HG02885 (cell line): ENCODE measurements at regions not wholly inside any gene's neighbourhood (a gene's known extent, or its start where the extent isn't known, plus 50 kb on each side); places are given as distances from the start of the nearest gene placed in this dataset.

Source experiments
- ATAC-seq: cut with Tn5 transposase; IDR thresholded peaks from one replicate; pipeline ENCODE4 v1.9.1; 2021; ENCODE audit warnings: mild to moderate bottlenecking; ENCODE audit not compliant: unreplicated experiment, poor library complexity

DNA sequence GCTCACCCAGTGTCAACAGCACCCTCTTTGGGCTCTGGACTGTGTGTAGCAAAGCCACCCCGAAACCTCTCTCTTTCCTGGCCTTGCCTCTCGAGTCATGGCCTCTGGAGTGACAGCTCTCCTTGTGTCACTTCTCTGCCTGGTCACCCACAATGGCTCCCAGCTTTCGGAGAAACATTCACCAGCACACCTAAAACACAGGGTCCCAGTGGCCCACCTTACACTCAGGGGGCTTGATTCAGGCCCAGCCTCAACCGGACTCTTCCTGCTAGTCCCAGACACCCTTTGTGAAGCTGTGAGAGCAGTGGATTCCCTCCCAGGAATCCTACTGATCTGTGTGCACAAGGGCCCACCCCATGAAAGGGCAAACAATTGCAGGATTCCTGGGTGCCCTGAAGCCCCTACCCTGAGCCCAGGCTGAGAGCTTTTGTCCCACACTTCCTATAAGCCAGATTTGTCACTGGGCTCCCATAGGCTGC, 137.2 kb upstream of the HAAO start:
- ATAC-seq = no peak

DNA sequence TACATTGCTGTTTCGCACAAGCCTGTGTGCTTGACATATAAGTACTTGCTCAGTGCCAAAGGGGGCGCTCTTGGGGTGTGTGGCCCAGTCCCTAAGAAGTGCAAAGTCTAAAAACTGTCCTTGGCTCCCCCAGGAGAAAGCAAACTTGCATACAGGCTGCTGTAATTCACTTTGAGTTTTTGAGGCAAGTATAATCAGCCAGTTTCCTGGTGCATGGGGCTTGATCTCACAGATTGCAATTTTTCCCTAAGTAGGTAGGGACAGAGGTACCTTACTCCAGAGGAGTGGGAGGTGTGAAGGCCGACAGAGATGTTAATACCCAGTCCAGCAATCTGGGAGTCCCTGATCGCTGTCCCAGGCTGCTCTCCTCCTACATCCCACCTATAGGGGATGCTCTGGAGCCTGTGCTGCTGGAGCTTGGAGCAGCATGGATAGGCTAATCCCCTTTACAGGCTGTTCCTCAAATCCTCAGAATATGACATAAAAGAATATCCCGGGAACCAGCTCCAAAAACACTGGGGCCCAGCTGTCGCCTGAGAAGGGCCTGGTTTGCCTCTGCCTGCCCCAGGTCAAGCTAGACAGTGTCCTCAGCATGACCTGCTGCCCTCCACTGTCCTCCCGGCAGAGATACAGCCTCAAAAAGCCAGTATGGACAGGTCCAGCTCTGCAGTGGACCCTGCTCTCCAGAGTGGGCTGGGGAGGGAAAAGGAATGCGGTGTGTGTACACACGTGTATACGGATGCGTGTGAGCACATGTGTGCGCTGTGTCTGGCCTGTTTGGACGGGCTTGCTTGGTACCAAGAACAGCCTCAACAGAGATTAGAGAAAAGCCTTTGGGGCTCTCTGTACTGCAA, 136.5 kb upstream of the HAAO start:
- ATAC-seq = no peak

DNA sequence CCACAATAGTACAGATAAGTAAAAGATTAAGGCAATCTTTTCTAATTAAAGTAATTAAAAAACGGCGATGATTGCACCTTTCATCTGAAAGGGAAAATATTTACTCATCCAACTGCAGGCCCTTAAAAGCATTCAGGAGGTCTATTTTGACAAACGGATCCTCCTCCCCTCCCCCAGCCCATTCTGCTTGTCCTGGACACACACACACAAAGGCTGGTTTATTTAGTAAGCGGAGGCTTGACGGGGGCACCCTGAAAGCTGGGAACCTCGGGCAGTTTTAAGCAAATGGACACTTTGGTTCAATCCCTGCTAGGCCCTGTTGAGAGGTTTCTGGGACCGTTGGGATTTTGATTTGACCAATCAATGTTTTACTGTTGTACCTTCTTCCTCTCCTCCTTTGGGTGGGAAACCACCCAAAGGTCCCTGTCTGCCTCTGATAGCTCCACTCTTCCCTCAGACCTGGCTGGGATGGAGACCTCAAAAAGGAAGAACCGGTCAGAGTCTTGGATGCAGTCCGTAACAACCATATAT, 135.8 kb upstream of the HAAO start:
- no peak for ATAC-seq

DNA sequence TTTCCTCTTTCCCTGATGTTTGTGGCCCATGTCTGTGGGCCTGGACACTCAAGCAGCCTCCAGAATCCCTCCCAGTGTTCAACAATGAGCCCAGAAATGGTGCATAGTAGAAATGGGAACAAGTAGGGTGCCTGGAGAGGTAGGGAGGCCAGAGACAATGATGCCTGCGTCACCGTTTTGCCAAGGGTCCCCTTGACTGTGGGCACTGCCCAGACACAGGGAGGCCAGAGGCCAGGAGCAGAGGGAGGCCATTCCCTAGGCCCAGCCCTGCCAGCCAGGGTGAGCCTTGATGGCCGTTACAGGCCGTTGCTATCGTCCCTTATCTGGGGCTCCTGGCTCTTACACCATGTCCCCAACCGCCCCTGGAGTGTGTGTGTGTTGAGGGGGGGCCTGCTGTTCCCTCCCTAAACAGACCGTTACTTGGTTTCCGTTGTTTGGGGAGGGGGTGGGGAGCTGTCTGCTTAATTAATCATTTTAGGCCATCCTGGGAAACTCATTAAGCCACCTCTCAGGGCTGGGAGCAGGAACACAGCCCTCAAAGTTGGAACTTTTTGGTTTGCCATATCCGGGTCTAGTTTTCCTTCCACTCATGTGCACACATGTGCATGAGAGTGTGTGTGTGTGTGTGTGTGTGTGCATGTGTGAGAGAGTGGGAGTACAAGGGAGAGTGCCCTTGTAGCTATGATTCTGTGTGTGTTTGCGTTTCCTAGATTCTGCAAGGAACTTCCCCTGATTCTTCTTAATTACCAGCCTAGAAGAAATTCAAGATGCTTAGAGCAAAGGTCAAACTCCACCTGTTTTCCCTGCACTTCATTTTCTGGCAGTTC, 135.2 kb upstream of the HAAO start:
- ATAC-seq = no peak

DNA sequence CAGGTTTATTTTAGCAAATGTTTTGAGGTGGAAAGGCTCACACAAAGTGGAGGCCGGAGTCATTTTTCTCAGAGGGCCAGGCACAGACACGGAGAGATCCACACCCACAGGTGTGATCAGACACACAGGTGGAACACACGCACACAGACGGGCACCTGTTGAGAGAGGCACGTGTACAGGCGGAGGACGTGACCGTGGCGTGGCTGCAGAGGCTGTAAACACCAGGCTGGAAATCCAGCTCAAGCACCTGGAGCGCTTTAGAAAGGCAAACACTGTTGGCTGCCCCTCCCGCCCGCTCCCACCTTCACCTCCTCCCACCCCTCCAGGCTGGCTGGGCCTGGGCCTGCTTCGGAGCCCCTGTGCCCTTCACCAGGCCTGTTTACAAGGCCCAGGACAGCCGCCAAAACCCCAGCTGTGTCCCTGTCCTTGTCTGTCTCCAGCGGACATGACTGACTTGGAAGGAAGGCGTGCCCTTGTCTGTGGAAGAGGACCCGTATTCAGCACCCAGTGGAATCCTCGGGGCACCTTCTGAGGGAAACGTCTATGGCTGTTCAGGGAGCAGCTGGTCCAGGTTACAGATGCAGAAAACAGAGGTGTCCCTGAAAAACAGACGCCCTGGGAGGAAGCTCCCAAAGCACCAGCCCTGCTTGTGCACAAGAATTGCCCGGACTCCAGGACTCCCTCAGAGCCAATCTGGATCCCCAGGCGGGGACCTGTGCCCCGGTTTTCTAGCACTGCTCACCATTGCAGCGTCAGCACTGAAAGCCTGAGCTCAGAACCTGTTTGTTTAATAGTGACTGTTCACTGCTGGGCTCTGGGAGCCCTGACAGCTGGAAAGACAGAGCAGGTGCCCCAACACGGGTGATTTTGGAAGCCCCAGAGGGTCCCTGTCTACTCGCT, 134.3 kb upstream of the HAAO start:
- no peak for ATAC-seq

DNA sequence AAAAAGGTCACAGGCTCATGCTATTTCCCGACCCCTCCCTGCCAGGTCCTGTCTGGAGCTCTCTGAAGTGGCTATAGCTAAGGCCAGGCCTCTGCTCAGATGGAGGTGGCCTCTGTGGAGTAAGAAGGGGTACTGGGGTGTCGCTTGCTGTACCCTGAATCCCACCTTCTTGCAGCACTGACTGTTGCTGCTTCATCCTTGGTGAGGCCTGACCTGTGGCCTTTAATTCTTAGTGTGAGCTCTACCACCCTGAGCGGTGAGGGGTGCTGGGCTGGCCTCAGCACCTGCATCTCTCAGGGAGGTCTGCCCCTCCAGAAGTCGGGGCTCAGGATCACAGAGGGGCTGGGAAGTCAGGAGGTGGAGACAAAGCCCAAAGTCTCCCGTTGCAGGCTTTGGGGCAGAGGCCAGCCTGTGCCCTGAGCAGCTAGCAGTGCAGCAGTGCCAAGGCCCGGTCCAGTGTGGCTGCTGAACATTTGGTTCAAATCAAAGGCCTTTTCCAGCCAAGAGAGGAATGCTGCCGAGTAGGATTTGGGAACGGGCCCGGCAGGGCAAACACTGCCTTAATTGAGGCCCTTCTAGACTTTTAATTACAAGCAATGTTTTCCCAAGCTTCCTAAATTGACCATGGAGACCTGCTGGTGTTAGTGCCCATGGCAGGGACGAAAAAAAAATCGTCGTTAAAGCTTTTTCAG, 133.5 kb upstream of the HAAO start:
- no peak for ATAC-seq

DNA sequence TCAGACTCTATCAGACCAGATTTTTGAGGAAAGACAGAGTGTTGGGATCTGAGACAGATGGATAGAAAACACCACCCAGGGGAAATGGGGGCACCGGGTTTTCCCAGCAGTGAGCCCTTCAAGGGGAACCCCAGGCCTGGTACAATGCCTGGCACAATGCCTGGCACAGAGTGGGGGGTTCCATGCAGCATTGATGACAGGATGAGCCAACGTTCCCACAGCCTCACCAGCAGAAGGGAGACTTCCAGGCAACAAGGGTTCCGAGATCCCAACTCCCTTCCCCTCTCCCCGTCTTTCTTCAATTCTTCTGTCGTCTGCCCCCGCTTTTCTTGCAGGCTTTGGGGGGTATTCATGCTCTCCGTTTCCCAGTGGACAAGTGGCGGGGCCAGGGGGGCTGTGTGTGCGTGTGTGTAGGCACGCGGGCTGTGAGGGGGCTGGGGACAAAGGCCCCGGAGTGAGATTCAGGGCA, 132.1 kb upstream of the HAAO start:
- ATAC-seq = no peak

DNA sequence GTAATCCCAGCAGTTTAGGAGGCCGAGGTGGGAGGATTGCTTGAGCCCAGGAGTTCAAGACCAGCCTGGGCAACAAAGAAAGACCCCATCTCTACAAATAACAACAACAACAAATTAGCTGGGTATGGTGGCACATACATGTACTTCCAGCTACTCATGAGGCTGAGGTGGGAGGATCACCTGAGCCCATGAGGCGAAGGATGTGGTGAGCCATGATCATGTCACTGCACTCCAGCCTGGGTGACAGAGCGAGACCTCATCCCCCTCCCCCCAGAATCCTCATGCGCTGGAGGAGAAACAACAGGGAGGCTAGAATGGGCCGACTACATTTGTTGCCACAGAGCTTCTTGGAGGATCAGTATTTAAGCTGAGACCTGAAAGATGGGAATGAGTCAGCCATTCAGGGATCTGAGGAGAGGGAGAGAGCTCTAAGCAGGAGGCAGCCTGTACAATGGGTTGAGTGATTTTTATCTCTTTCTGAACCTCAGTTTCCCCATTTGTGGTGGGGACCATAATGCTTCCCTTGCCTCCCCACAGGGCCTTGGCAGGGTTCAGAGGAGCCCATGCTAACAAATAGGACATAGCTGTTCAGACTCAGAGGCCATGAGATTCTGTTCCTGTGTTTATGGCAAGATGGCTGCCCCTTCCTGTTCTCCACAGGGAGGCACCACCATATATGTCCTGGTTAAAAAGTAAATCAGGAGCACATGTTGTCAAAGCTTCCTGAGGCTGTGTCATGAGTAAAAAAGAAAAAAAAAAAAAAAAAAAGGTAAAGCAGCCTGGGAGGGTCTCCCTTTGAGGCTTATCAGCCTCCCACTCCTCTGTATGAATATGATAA, 131.4 kb upstream of the HAAO start:
- ATAC-seq = no peak

DNA sequence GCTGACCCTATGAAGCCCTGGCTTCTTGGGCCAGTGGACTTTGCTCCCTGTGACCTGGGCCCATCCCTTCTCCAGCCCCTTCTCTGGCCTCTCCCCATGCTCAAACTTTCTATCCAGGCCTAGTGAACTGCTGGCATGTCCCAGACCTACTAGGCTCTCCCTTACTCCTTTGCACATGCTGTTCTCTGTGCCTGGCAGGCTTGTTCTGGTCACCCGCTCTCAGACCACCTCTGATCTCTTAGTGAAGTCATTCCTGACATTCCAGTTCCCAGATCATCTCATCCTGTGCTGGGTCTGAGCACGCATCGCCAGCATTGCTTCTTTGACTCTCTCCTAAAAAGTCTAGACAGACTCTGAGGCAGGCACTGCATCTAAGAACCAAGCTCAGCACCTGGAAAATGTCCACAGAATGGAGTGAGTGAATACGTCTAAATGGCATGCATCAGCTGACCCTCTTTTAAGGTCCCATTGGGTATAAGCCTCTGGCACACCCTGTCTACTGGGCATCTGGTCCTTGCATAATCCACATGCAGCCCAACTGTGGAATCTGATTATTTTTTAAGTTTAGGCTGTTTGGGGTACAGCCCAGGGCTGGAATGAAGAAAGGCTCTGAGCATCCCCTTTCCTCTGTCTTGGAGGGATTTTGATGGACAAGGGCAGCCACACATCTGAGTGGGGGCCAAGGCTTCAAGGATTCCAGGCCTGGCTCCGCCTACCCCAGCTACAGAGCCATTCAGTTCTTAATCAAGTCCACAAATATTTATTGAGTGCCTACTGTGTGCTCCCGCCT, 130.6 kb upstream of the HAAO start:
- no peak for ATAC-seq

DNA sequence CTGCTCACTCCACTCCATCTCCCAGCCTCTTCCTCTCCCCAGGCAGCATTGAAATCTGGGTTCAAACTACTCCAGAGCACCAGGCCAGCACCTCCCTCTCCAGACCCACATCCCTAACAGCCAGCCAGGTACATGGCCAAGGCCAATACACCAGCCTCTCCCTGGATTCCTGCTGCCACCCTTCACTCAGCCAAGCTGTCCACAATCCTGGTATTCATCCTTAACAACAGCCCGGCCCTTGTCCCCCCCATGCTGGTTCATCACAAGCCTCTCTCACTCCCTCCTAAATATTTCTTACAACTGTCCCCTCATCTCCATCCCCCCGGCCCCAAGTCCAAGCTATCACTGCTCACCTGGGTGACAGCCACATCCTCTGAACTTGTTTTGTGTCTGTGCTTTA, 129.9 kb upstream of the HAAO start:
- no peak for ATAC-seq

DNA sequence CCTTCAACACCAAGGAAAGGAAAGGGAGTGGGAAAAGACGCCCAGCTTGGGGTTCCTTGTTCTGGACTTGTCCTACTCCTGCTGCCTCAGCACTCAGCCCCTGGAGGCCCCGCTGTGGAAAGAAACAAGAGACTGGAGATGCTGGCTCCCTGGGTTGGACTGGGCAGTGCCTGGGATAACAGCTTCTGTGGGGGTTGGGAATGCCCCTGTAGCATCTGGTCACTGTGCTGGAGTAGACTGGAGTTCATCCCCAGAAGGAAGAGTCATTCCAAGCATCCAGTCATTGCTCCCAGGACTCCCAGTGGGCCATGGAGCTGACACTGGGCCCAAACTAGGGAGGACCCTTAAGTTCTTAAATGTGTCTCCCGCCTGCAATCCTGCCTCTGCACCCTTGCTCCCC, 129.3 kb upstream of the HAAO start:
- no peak for ATAC-seq

DNA sequence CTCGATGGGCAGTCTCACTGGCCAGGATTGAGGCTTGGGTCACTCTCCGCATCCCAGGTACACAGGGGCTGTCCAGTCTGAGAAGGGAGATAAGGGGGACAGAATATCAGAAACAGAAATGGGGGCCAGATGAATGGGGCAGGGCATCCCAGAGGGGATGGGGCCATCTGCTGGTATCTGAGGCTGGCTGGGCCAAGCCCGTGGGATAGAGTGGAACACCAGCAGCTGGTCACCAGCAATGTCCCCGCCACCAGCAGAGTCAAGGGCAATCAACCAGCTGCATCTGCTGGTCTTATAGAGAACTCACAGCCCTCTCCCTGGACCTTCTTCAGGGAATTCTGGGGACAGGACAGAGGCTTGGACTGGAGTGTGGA, 128.8 kb upstream of the HAAO start:
- no peak for ATAC-seq

DNA sequence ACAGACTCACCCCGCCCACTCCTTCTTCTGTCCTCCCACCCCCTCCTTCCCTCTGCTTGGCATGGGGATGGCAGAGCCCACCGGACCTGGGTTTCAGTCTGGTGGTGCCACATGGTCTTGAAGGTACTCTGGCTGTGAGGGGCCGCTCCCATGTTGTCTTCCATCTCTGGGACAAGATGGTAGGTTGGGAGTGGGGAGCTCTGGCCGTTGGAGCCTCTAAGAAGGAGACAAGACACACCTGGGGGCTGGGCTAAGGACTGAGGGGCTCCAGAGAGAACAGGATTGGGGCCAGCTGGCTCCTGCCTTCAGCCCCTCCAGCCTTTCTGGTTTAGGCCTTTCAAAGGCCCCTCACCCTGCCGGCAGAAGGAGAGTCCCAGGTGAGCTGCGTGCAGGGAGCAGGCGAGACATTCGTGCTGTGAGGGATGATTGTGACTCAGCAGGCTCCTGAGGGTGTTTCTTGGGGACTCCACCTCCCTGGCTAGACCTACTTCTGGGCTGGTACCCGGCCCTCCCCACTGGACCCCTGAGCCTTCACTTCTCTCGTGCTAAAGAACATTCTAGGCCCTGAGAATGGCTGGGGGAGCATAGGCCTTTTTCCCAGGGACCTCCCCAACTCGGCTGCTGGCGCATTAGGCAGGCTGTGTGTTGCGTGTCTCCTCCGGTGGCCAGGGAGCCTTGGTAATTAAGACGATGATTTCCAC, 128.2 kb upstream of the HAAO start:
- ATAC-seq = no peak

DNA sequence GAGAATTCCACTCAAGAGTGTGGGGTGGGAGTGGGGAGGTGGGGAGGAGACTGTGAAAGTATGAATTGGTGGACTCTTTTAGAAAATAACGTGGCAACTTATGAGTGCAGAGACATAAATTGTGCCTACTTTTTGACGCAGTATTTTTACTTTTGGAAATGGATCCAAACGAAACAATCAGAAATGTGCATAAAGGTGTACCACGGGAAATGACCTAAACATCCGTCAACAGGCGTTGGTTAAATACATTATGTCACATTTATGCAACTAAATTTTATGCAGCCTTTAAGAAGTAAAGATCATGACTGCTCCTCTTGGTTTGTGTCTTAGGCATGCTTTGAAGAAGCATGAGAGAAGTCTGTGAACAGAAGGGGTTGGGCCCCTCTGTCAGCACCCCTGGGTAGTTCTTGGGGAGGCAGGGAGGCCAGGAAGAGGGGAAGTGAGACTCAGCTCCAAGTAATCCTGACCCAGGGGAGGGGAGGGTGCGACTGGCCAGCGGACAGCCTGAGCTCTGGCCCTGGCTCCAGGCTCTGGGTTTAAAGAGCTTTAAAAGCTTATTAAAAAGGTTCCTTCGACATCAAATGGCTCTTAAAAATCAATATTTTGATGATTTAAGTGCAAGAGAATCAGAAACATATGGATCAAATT, 126.4 kb upstream of the HAAO start:
- no peak for ATAC-seq

DNA sequence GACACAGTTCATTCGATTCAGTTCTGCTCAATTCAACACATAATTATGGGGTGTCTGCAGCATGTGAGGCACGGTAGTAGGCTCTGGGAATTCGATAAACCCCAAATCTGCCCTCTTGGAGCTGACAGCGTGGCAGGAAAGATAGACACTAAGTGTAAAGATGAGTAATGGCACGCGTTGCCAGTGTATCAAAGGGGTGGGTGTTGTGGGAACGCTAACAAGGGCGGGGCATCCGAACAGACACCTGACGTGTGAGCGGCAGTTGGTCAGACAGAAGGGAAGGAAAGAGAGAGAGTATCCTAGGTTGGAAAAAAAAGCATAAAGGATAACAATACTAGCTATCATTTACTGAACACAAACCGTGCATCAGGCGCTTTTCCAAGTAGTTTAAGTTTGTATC, 125.7 kb upstream of the HAAO start:
- ATAC-seq = no peak

DNA sequence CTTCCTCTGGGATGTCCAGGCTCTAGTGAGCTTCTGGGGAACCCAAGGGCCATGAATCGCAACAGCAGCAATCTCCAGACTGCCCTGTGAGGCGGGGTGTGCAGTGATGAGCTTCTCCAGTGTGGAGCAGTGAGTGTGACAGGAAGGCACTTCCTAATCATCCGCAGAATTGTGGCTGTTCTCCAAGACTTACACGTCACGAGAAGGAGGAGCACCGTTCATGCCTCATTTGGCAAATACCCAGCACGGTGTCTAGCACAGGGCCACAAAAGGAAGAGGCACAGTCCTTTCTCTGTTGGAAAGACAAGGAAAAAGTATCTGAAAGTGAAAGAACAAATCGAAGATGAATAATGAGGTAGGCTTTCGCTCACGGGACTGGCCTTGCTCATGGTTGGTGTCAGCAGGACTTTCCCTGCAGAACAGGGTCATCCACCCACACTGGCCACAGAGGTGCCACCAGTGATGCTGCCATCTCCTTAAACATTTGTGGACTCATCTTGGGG, 125.1 kb upstream of the HAAO start:
- no peak for ATAC-seq

DNA sequence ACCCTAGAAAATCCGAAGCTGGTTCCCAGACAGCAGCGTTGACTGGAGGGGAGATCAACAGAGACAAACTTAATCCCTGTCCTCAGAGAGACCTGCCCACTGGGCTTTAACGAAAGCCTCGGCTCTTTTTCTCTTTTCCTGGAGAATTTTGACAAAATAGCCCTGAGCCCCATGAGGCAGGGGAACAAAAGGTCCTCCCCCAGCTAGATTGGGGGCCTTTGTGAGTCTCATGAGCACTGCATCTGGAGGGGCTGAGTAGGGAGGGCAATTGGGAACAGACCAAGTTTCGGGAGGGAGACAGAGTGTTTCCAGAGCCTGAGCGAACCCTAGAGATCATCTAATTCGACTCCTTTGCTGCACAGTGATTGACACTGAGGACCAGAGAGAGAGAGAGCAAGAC, 123.9 kb upstream of the HAAO start:
- ATAC-seq = no peak
